ENCODE measurements at regions not wholly inside any gene's neighbourhood (a gene's known extent, or its start where the extent isn't known, plus 50 kb on each side); places are given as distances from the start of the nearest gene placed in this dataset.

- no peak for TF ChIP-seq CTCF (IDR thresholded peaks at IDR 0.05; ENCODE audit: low read depth, low read length)
- TF ChIP-seq POLR2A (IDR thresholded peaks at IDR 0.05; ENCODE audit: extremely low read depth, insufficient read length): no peak
- no peak for TF ChIP-seq MAX (IDR thresholded peaks at IDR 0.05; ENCODE audit: low read depth, low read length)
- no peak for TF ChIP-seq MYC (IDR thresholded peaks at IDR 0.05; ENCODE audit: low read depth, low read length)
Measured at GRCh38 chr9:90515510-90515909, 127.1 kb downstream of the DIRAS2 start.
